ENCODE measurements at regions not wholly inside any gene's neighbourhood (a gene's known extent, or its start where the extent isn't known, plus 50 kb on each side); places are given as distances from the start of the nearest gene placed in this dataset.

GRCh38 chr14:98791661-98792060 is 480.3 kb downstream of the BCL11B start:
- DNase-seq (no peak), ATAC-seq (no peak)
- intact Hi-C loops (cut with DNase I), result no loop called here

GRCh38 chr14:98792171-98792570 is 479.8 kb downstream of the BCL11B start:
- no peak for DNase-seq
- no peak for ATAC-seq
- intact Hi-C loops (cut with DNase I), result no loop called here

- ATAC-seq (no peak), DNase-seq (no peak)
- intact Hi-C loops (cut with DNase I), result no loop called here
These were observed 473.9 kb downstream of the BCL11B start for GRCh38 chr14:98798099-98798498.

- ATAC-seq (no peak), DNase-seq (no peak)
- intact Hi-C loops (cut with DNase I), result no loop called here
These were observed 472.1 kb downstream of the BCL11B start for GRCh38 chr14:98799891-98800290.

- no peak for ATAC-seq
- DNase-seq, result no peak
- intact Hi-C loops (cut with DNase I), result no loop called here
These were observed 470.0 kb downstream of the BCL11B start for GRCh38 chr14:98802044-98802443.

- no peak for ATAC-seq
- intact Hi-C loops (cut with DNase I), result no loop called here
- DNase-seq, result no peak
These were observed 468.8 kb downstream of the BCL11B start for GRCh38 chr14:98803196-98803595.

GRCh38 chr14:98808494-98809407 is 463.2 kb downstream of the BCL11B start:
- intact Hi-C loops (cut with DNase I), result no loop called here
- ATAC-seq (no peak), DNase-seq (no peak)

GRCh38 chr14:98816195-98816594 is 455.8 kb downstream of the BCL11B start:
- ATAC-seq, result no peak
- no peak for DNase-seq
- intact Hi-C loops (cut with DNase I), result no loop called here

GRCh38 chr14:98816720-98817119 is 455.3 kb downstream of the BCL11B start:
- intact Hi-C loops (cut with DNase I), result no loop called here
- no peak for ATAC-seq
- DNase-seq, result no peak

GRCh38 chr14:98819132-98819866 is 452.7 kb downstream of the BCL11B start:
- ATAC-seq (no peak), DNase-seq (no peak)
- intact Hi-C loops (cut with DNase I), result no loop called here

- DNase-seq, result no peak
- intact Hi-C loops (cut with DNase I), result no loop called here
- no peak for ATAC-seq
These were observed 452.2 kb downstream of the BCL11B start for GRCh38 chr14:98819867-98820206.

- ATAC-seq (no peak), DNase-seq (no peak)
- intact Hi-C loops (cut with DNase I), result no loop called here
These were observed 449.1 kb downstream of the BCL11B start for GRCh38 chr14:98822917-98823316.

GRCh38 chr14:98826618-98827017 is 445.4 kb downstream of the BCL11B start:
- ATAC-seq (no peak), DNase-seq (no peak)
- intact Hi-C loops (cut with DNase I), result no loop called here

GRCh38 chr14:98834119-98834518 is 437.9 kb downstream of the BCL11B start:
- DNase-seq, result no peak
- intact Hi-C loops (cut with DNase I), result no loop called here
- ATAC-seq, result peak in 1 of 2 donors; percentile 15

- intact Hi-C loops (cut with DNase I), result no loop called here
- no peak for DNase-seq
- no peak for ATAC-seq
These were observed 436.8 kb downstream of the BCL11B start for GRCh38 chr14:98835051-98835824.

GRCh38 chr14:98835825-98836100 is 436.2 kb downstream of the BCL11B start:
- intact Hi-C loops (cut with DNase I), result no loop called here
- DNase-seq, result no peak
- no peak for ATAC-seq

GRCh38 chr14:98840091-98840490 is 431.9 kb downstream of the BCL11B start:
- no peak for ATAC-seq
- intact Hi-C loops (cut with DNase I), result no loop called here
- DNase-seq, result no peak

- ATAC-seq (no peak), DNase-seq (no peak)
- intact Hi-C loops (cut with DNase I), result no loop called here
These were observed 431.5 kb downstream of the BCL11B start for GRCh38 chr14:98840511-98840910.

GRCh38 chr14:98844456-98844855 is 427.5 kb downstream of the BCL11B start:
- ATAC-seq, result no peak
- intact Hi-C loops (cut with DNase I), result no loop called here
- DNase-seq, result no peak

Measured in left cardiac atrium (tissue), 4 donors.